NB4 (cell line): ENCODE measurements at regions not wholly inside any gene's neighbourhood (a gene's known extent, or its start where the extent isn't known, plus 50 kb on each side); places are given as distances from the start of the nearest gene placed in this dataset.

Experiments
- POLR2A ChIP-seq: IDR thresholded peaks from 2 replicates; pipeline ENCODE4 v1.6.1; 2011; ENCODE audit warnings: mild to moderate bottlenecking; ENCODE audit not compliant: insufficient read length; ENCODE audit errors: extremely low read depth
- TF ChIP-seq, protein P1 (sequence below): IDR thresholded peaks from one replicate; pipeline ENCODE4 v1.5.1; 2012; ENCODE audit warnings: low read depth, low read length

DNA sequence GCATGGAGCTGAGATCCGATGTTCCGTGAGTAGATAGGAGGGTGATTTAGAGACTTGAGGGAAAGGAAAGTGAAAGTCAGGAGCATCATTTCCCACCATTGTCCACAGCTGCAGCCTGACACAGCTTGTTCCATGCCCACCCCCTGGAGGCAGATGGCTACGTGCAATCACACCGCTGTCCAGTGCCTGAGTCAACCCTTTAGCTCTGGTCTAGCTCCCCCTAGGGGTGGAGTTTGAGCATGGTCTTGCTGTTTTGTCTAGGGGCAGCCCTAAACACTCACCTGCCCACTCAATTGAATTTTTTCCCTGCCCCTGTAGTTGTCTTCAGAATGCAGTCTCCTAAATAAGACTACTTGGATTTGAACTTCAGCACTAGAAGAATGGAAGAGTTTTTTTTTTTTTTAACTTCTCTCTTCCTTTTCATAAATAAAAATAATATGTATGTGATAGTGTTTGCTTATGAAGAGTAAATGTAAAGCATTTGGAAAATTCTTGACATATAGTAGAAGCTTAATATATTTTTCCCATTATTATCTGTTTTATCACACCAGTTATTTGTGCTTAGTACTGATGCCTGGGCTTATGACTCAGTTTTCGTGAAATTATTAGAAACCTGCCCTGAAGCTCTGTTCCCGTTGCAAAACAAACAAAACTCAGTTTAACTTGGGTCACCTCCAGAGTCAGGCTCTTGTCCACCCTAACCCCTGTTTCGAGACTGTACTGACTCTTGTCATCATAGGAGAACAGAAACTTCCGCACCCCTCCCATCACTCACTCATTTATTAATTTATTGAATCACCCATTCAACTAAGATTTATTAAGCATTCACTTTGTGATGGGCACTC, 814.8 kb downstream of the MAFB start:
- TF ChIP-seq, protein P1, sequence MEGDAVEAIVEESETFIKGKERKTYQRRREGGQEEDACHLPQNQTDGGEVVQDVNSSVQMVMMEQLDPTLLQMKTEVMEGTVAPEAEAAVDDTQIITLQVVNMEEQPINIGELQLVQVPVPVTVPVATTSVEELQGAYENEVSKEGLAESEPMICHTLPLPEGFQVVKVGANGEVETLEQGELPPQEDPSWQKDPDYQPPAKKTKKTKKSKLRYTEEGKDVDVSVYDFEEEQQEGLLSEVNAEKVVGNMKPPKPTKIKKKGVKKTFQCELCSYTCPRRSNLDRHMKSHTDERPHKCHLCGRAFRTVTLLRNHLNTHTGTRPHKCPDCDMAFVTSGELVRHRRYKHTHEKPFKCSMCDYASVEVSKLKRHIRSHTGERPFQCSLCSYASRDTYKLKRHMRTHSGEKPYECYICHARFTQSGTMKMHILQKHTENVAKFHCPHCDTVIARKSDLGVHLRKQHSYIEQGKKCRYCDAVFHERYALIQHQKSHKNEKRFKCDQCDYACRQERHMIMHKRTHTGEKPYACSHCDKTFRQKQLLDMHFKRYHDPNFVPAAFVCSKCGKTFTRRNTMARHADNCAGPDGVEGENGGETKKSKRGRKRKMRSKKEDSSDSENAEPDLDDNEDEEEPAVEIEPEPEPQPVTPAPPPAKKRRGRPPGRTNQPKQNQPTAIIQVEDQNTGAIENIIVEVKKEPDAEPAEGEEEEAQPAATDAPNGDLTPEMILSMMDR = peak; percentile 97
- TF ChIP-seq POLR2A = no peak
